ENCODE measurements at regions not wholly inside any gene's neighbourhood (a gene's known extent, or its start where the extent isn't known, plus 50 kb on each side); places are given as distances from the start of the nearest gene placed in this dataset.
"Not testable (repeated sequence)": the region's sequence is repeated elsewhere in the genome, so short reads cannot be mapped to it uniquely, and the experiment has no call there.

DNA sequence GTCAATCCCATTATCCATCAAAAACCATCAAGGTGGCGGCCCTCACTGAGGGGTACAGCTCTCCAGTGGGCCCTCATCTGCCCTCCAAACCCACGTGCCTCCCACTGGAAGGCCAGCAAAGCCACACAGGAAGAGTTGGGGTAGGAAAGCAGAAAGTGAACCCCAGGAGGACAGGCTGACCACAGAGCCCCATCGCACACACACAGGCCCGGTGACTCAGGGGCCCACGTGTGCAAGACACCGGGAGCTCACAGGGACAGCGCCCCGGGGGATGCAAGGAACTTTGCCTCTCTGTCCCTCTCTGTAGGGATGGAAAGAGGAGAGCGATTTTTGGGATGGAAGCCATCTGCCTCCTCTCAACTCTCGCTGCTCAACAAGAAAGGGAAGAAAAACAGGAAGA lies 85.0 kb upstream of the FRG2C start:
- TF ChIP-seq ZNF274 (IDR thresholded peaks at IDR 0.05; ENCODE audit: low read depth, low read length); SIN3A (IDR thresholded peaks at IDR 0.05; ENCODE audit: low read depth); POLR2A (IDR thresholded peaks at IDR 0.05; ENCODE audit: borderline replicate concordance, extremely low read depth, insufficient read depth, insufficient read length); POLR2AphosphoS5 (IDR thresholded peaks at IDR 0.05; ENCODE audit: low read depth, low read length); SRF (IDR thresholded peaks at IDR 0.05; ENCODE audit: low read depth); REST (IDR thresholded peaks at IDR 0.05; ENCODE audit: low read depth); CEBPB (IDR thresholded peaks at IDR 0.05; ENCODE audit: low read depth); RAD21 (IDR thresholded peaks at IDR 0.05; ENCODE audit: low read depth); EZH2 (IDR thresholded peaks at IDR 0.05); YY1 (IDR thresholded peaks at IDR 0.05; ENCODE audit: extremely low read depth, insufficient replicate concordance, low read depth, low read length); EZH2phosphoT487 (IDR thresholded peaks at IDR 0.05; ENCODE audit: borderline replicate concordance): not testable (repeated sequence)
- TF ChIP-seq, protein P1, sequence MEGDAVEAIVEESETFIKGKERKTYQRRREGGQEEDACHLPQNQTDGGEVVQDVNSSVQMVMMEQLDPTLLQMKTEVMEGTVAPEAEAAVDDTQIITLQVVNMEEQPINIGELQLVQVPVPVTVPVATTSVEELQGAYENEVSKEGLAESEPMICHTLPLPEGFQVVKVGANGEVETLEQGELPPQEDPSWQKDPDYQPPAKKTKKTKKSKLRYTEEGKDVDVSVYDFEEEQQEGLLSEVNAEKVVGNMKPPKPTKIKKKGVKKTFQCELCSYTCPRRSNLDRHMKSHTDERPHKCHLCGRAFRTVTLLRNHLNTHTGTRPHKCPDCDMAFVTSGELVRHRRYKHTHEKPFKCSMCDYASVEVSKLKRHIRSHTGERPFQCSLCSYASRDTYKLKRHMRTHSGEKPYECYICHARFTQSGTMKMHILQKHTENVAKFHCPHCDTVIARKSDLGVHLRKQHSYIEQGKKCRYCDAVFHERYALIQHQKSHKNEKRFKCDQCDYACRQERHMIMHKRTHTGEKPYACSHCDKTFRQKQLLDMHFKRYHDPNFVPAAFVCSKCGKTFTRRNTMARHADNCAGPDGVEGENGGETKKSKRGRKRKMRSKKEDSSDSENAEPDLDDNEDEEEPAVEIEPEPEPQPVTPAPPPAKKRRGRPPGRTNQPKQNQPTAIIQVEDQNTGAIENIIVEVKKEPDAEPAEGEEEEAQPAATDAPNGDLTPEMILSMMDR (IDR thresholded peaks at IDR 0.05 in 2 of 3, conservative IDR thresholded peaks at IDR 0.05 in 1 of 3; ENCODE audit: borderline replicate concordance in 1 of 3, insufficient read depth in 1 of 3, low read depth in 2 of 3, low read length in 2 of 3) = not testable (repeated sequence)
- TF ChIP-seq, protein P2, sequence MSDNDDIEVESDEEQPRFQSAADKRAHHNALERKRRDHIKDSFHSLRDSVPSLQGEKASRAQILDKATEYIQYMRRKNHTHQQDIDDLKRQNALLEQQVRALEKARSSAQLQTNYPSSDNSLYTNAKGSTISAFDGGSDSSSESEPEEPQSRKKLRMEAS (IDR thresholded peaks at IDR 0.05) = not testable (repeated sequence)

Data from HCT116 (cell line).